Kidney (tissue), 13 donors: ENCODE measurements at regions not wholly inside any gene's neighbourhood (a gene's known extent, or its start where the extent isn't known, plus 50 kb on each side); places are given as distances from the start of the nearest gene placed in this dataset.

Source experiments
- DNase-seq, 5 donors: peaks; one replicate each; pipeline ENCODE4 v3.0.0-alpha.2; 2013 to 2020
- FAIRE-seq: peaks from 2 replicates; lab custom pipeline; 2012; peaks lifted over from hg19 to GRCh38; lab: Jason Lieb, UNC
- H3K27ac ChIP-seq, 2 donors: one replicate each; pipeline ENCODE4 v1.7.0; 2013; ENCODE audit warnings: low read depth in 2 of 2, low read length in 2 of 2, inconsistent platforms in 1 of 2
- H3K27me3 ChIP-seq: one replicate; pipeline ENCODE4 v1.7.1; 2013; ENCODE audit warnings: low read length, inconsistent platforms; ENCODE audit not compliant: control insufficient read depth, insufficient read depth
- H3K36me3 ChIP-seq, 3 donors: one replicate each; pipeline versions ENCODE4 v1.7.0 to v1.7.1; 2013; ENCODE audit warnings: low read length in 3 of 3, control low read depth in 1 of 3, inconsistent platforms in 1 of 3; ENCODE audit not compliant: insufficient read depth in 3 of 3, control insufficient read depth in 2 of 3
- H3K4me1 ChIP-seq, 3 donors: one replicate each; pipeline versions ENCODE4 v1.7.0 to v1.7.1; 2013; ENCODE audit warnings: low read length in 3 of 3, inconsistent platforms in 1 of 3, low read depth in 1 of 3; ENCODE audit not compliant: control insufficient read depth in 2 of 3, insufficient read depth in 2 of 3
- H3K4me3 ChIP-seq, 3 donors: one replicate each; pipeline versions ENCODE4 v1.7.0 to v1.8.1; 2013; ENCODE audit warnings: low read length in 3 of 3, control low read depth in 1 of 3, inconsistent platforms in 1 of 3
- H3K9ac ChIP-seq, 3 donors: one replicate each; pipeline versions ENCODE4 v1.7.0 to v1.7.1; 2013; ENCODE audit warnings: low read length in 3 of 3, control low read depth in 1 of 3, inconsistent platforms in 1 of 3
- H3K9me3 ChIP-seq, 3 donors: one replicate each; pipeline versions ENCODE4 v1.7.0 to v1.7.1; 2013; ENCODE audit warnings: low read length in 3 of 3, control low read depth in 1 of 3, inconsistent platforms in 1 of 3; ENCODE audit not compliant: control insufficient read depth in 2 of 3, insufficient read depth in 1 of 3
- intact Hi-C: fragments of 100-400 bp; cut with DNase I; formaldehyde crosslinking; loops from one replicate; pipeline ENCODE4 v1.11.1; 2022
- TF ChIP-seq, protein P1 (sequence below): IDR thresholded peaks from 3 replicates; pipeline ENCODE4 v1.5.1; 2012; ENCODE audit warnings: mild to moderate bottlenecking, moderate library complexity, borderline replicate concordance; ENCODE audit not compliant: insufficient read depth; ENCODE audit errors: extremely low read depth
- donor health status: control.
- donor health status: control.
- donor health status: control.
- donor health status: control.
- donor health status: control.
- donor health status: DM: yes; HTN: yes; CAD: no.
- donor health status: Normal renal cell carcinoma (clear cell type).

DNA sequence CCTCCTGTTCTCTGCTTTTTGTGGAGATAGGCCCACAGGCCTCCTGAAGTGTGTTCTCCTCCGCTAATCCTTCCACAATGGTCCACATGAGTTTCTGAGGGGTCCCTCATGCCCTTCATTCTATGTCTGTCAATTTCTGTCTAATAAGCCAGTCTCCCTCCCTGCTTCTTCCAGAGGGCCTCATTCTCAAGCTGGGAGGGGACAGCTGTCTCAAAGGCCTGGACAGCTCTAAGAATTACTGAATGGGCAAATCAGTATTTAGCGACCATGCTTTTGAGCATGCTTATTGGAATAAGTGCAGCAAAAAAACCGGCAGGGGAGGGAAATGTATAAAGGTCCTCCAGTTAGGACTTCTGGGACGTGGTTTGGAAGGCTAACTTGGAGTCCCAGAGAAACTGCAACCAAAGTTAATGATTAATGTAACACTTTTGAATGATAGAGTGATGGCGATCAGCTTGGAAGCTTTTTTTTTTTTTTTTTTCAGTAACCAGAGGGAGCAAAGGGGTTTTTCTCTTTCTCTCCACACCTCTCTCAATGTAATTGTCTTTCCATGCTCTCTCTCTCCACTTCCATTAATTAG is 890.7 kb upstream of the POU3F3 start:
- Histone ChIP-seq H3K27me3 (no peaks in the 10 kb centered on the region), H3K9me3 (no peaks in the 10 kb centered on the region), H3K4me3 (no peak overlapping the region), H3K9ac (no peak overlapping the region), H3K4me1 (no peaks in the 10 kb centered on the region), H3K36me3 (no peaks in the 10 kb centered on the region), H3K27ac (peak overlapping the region in 1 of 2 donors; percentile 40)
- intact Hi-C loops, result no loop called here
- DNase-seq (peak in 2 of 5 donors; percentile 54), FAIRE-seq (no peak)
- TF ChIP-seq, protein P1, sequence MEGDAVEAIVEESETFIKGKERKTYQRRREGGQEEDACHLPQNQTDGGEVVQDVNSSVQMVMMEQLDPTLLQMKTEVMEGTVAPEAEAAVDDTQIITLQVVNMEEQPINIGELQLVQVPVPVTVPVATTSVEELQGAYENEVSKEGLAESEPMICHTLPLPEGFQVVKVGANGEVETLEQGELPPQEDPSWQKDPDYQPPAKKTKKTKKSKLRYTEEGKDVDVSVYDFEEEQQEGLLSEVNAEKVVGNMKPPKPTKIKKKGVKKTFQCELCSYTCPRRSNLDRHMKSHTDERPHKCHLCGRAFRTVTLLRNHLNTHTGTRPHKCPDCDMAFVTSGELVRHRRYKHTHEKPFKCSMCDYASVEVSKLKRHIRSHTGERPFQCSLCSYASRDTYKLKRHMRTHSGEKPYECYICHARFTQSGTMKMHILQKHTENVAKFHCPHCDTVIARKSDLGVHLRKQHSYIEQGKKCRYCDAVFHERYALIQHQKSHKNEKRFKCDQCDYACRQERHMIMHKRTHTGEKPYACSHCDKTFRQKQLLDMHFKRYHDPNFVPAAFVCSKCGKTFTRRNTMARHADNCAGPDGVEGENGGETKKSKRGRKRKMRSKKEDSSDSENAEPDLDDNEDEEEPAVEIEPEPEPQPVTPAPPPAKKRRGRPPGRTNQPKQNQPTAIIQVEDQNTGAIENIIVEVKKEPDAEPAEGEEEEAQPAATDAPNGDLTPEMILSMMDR, result no peak

DNA sequence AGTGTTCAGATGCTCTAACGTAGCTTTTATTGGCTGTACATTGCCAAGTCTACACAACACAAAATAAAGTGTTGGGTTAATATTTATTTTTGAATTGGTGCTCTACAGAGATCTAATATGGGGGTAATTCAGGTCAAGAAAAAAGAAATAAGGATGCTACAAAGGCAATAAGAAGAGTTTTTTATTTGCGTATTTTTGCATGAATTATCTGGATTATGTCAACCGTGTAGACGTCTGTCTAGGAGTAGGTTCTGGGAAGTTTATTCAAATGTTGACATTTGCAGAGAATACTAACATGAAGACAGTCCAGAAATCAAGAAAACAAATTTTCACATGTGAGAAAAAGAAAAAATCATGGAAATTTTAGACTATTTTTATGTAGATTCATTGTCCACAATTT is 876.7 kb upstream of the POU3F3 start:
- intact Hi-C loops, result no loop called here
- no peak overlapping the region for H3K4me3 ChIP-seq
- FAIRE-seq, result no peak
- H3K27me3 ChIP-seq, result no peaks in the 10 kb centered on the region
- H3K36me3 ChIP-seq, result no peaks in the 10 kb centered on the region
- TF ChIP-seq, protein P1, result no peak
- H3K27ac ChIP-seq, result no peak overlapping the region
- DNase-seq, result no peak
- no peak overlapping the region for H3K9ac ChIP-seq
- no peaks in the 10 kb centered on the region for H3K9me3 ChIP-seq
- H3K4me1 ChIP-seq, result no peaks in the 10 kb centered on the region

DNA sequence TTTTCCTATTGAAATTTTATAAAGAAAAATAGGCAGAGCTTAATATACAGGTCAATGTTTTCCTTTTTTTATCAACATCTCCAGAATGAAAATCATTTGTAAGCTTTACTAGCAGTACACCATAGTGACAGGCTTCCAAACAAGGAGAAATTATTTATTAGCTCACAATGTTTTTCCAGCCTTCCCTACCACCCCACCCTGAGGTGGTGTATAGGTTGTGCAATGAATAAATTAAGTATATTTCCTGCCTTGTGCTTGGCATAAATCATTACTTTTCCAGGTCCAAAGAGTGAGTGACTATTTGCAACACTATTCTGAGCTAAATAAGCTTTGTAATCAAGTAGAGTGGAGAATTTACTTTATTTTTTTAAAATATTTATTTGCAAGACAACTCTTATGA is 876.2 kb upstream of the POU3F3 start:
- H3K4me3 ChIP-seq, result no peak overlapping the region
- H3K4me1 ChIP-seq, result no peaks in the 10 kb centered on the region
- TF ChIP-seq, protein P1, result no peak
- no peak overlapping the region for H3K27ac ChIP-seq
- H3K36me3 ChIP-seq, result no peaks in the 10 kb centered on the region
- FAIRE-seq (peak; percentile 6), DNase-seq (peak in 2 of 5 donors; percentile 11 to 27)
- no peaks in the 10 kb centered on the region for H3K27me3 ChIP-seq
- H3K9ac ChIP-seq, result no peak overlapping the region
- intact Hi-C loops, result no loop called here
- H3K9me3 ChIP-seq, result no peaks in the 10 kb centered on the region

DNA sequence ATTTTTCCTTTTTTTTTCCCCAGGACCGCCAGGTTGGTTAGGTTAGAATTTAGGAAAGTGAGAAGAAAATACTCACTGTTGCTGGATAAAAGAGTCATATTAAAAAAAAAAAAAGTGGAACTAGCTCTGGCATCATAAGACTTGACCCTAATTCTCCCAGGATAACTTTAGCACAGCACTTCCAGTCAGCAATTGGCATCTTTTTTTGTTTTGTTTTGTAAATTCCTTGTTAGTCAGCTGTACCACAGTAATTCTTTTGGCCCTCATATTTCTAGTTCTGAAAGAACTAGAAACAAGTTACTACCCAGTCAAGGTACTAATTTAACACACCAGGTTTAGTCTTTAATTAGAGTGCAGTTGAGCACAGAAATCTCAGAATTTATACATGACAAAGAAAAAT is 873.5 kb upstream of the POU3F3 start:
- Histone ChIP-seq H3K27me3 (no peaks in the 10 kb centered on the region), H3K9me3 (no peaks in the 10 kb centered on the region), H3K36me3 (no peaks in the 10 kb centered on the region), H3K27ac (no peak overlapping the region), H3K9ac (no peak overlapping the region), H3K4me1 (no peaks in the 10 kb centered on the region), H3K4me3 (no peak overlapping the region)
- DNase-seq, result no peak
- TF ChIP-seq, protein P1, result no peak
- no peak for FAIRE-seq
- intact Hi-C loops, result no loop called here
